PC-3 (cell line): ENCODE measurements at regions not wholly inside any gene's neighbourhood (a gene's known extent, or its start where the extent isn't known, plus 50 kb on each side); places are given as distances from the start of the nearest gene placed in this dataset.

ENCODE experiments used
- CTCF ChIP-seq: fragments of 300-600 bp; sonication (generic); conservative IDR thresholded peaks from 2 replicates; pipeline ENCODE4 v1.5.1; 2017; ENCODE audit warnings: antibody characterized with exemption, low read depth, mild to moderate bottlenecking, low read length
- EZH2 ChIP-seq: fragments of 300-600 bp; sonication (generic); IDR thresholded peaks from one replicate; pipeline ENCODE4 v1.6.1; 2017; ENCODE audit warnings: antibody characterized with exemption, mild to moderate bottlenecking, low read length; ENCODE audit not compliant: unreplicated experiment
- EZH2phosphoT487 ChIP-seq: fragments of 300-600 bp; sonication (generic); IDR thresholded peaks from 2 replicates; pipeline ENCODE4 v1.6.1; 2018; ENCODE audit warnings: mild to moderate bottlenecking, antibody characterized with exemption, low read length, borderline replicate concordance

GRCh38 chr4:111718763-111719559 is 426.3 kb upstream of the FAM241A start:
- TF ChIP-seq CTCF (no peak), EZH2phosphoT487 (no peak), EZH2 (no peak)
